ENCODE measurements at regions not wholly inside any gene's neighbourhood (a gene's known extent, or its start where the extent isn't known, plus 50 kb on each side); places are given as distances from the start of the nearest gene placed in this dataset.

DNA sequence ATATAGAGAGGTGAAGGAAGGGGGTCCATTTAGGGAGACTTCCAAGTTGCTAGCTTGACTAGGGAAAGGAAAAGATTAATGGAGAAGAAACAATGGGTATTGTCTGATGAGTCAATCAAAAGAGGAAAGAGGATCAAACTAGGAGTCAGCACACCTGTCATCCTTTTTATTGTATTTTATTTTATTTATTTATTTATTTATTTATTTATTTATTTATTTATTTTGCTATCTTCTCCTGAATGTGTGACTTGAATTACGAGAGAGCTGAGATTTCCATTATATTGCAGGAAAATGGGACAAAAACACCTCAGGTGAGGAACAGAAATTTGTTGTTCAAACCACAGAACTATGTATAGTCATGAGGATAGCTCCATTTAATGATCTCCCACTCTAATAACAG lies 58.9 kb downstream of the NUDT11 start:
- no peak for DNase-seq (ENCODE audit: low spot score)

- no peak for DNase-seq (ENCODE audit: low spot score)
Observed at GRCh38 chrX:51435101-51435500, 61.3 kb downstream of the NUDT11 start.

- DNase-seq (ENCODE audit: low spot score), result peak; percentile 36
Observed at GRCh38 chrX:51421972-51422597, 74.3 kb downstream of the NUDT11 start.

DNA sequence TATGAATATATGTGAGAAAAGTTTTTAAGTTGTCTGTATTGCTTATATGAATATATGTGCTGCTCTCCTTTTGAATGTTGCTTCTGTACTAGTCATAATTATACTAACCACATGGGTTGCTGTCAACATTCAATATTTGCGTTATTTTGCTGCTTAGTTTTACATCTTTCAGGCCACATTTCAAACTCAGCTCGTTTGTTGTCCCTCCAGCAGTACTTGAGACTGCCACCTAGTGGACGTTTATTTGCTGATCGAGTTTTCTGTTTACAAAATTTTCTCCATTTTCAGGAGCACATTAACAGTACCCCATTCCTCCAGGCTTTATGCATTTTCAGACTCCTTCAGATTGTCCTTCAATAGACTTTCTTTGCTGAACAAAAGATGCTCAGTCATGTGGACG lies 75.8 kb downstream of the NUDT11 start:
- DNase-seq (ENCODE audit: low spot score), result peak; percentile 53

DNA sequence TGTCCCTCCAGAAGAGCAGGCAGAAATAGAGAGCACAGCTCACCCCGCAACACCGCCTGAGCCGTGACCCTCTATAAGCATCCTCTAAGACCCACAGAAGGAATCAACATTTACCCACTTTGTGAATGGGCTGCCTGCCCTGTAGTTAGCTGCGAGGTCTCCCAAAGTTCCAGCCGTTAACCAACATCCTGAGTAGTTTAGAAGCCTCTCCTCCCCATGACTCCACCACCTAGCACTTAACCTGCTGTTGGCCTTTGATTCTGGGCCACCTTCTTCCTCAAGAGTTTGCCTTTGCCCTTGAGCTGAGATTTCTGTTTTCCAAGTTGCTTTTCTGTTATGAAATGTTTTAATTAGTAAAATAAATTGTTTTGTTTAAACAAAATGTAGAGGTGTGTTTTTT lies 75.8 kb downstream of the NUDT10 start:
- no peak for DNase-seq (ENCODE audit: low spot score)

DNA sequence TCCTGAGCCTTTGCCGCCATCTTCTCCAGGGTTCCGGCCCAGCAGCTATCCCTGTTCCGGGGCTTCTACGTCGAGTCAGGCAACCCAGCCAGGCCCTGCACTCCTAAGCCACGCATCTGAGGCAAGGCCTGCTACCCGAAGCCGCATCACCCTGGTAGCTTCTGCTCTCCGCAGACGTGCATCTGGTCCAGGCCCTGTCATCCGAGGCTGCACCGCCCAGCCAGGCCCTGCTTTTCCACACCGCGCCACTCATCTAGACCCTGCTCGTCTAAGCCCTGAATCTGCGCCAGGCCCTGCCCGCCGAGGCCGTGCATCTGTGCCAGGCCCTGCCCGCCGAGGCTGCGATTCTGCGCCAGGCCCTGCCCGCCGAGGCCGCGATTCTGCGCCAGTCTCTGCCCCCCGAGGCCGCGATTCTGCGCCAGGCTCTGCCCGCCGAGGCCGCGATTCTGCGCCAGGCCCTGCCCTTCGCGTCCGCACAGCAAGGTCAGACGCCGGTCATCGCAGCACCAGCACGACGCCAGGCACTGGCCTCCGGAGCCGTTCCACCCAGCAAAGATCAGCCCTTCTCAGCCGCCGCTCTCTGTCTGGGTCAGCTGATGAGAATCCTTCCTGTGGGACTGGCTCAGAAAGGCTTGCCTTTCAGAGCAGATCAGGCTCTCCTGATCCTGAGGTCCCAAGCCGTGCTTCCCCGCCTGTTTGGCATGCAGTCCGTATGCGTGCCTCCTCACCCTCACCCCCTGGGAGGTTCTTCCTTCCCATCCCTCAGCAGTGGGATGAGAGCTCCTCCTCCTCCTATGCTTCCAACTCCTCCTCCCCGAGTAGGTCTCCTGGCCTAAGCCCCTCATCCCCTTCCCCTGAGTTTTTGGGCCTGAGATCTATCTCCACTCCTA lies 75.1 kb downstream of the NUDT10 start:
- no peak for DNase-seq (ENCODE audit: low spot score)

DNA sequence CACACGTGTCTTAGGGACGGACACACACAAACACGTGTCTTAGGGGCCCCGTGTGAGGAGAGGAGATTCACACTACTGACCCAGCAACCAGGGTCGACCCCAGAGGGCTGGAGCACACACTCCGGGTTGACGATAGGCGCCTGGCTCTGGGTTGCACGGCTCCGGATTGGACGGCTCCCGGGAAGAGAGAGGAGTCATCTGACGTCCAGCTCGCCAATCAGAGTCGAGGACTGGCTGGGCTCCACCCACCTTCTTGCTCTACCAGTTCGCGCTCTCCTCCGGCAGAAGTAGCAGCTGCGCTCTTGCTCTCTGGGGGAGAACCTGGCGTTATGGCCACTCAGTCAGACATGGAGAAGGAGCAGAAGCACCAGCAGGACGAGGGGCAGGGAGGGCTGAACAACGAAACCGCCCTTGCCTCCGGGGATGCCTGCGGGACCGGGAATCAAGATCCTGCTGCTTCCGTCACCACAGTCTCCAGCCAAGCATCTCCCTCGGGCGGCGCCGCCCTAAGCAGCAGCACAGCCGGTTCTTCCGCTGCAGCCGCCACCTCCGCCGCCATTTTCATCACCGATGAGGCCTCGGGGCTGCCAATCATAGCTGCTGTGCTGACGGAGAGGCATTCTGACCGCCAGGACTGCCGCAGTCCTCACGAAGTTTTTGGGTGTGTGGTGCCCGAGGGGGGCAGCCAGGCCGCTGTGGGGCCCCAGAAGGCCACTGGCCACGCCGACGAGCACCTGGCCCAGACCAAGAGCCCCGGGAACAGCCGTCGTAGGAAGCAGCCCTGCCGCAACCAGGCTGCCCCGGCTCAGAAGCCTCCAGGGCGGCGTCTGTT lies 74.3 kb downstream of the NUDT10 start:
- DNase-seq (ENCODE audit: low spot score), result no peak

DNA sequence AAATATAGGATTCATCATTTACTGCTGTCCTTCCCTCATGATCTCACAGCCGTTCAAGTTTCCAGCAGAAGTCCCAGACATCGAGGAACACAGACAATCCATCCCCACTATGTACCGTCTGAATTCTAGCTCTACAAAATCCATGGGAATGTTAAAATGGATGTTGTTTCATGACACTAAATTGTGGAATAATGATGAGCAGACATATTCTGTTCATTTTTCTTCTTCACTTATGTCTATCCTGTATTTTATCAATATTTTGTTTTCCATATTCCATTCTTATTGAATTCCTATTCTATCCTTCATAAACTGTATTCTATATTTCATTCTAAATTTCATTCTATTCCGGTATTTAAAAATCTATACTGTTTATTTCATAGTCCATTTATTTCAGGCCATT lies 71.8 kb downstream of the NUDT10 start:
- no peak for DNase-seq (ENCODE audit: low spot score)

- peak; percentile 37 for DNase-seq (ENCODE audit: low spot score)
Observed at GRCh38 chrX:51395810-51396728, 63.4 kb downstream of the NUDT10 start.

DNA sequence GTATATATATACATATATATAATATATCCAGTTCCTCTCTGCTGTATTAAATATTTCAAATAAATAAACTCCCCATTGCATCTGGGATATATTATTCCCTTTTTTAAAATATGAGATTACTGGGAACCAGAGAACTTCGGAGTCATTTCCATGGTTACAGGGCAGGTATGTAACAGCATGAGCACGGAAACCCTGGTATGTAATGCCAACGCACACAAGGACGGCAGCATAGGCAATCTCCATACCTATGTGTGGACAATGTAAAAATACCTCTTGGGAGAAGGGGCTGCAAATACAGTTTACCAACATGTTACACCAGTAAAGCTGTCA lies 62.8 kb downstream of the NUDT10 start:
- no peak for DNase-seq (ENCODE audit: low spot score)

All from kidney tubule cell (primary cell).